ENCODE measurements at regions not wholly inside any gene's neighbourhood (a gene's known extent, or its start where the extent isn't known, plus 50 kb on each side); places are given as distances from the start of the nearest gene placed in this dataset.
"Not testable (repeated sequence)": the region's sequence is repeated elsewhere in the genome, so short reads cannot be mapped to it uniquely, and the experiment has no call there.

DNA sequence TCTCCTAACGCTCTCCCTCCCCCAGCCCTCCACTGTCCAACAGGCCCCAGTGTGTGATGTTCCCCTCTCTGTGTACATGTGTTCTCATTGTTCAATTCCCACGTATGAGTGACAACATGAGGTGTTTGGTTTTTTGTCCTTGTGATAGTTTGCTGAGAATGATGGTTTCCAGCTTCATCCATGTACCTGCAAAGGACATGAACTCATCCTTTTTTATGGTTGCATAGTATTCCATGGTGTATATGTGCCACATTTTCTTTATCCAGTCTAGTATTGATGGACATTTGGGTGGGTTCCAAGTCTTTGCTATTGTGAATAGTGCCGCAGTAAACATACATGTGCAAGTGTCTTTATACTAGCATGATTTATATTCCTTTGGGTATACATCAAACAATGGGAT lies 347.4 kb downstream of the MAGEE1 start:
- FAIRE-seq; DNase-seq (ENCODE audit: insufficient read length): not testable (repeated sequence)

DNA sequence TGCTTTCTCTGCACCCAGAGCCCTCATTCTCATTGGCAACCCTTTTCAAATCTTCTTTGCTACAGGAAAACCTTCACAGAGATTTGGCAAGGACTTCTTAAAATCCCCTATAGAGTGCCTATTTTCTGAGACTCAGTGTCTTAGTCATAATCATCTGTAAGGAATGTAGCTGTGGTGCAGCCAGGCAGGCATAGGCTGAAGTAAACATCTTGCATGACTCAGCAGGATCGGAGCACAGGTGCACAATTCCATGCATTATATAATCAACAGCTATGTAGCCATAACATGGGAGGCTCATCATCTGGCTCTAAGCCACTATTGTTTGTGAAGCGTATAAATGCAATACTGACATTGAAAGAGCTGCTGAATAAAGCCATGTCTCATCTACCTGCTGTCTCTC lies 368.8 kb downstream of the MAGEE1 start:
- no peak for DNase-seq (ENCODE audit: insufficient read length)
- no peak for FAIRE-seq
- no peak for TF ChIP-seq POLR2AphosphoS5 (IDR thresholded peaks at IDR 0.05; ENCODE audit: low read depth, low read length)
- no peak for TF ChIP-seq POLR2A (IDR thresholded peaks at IDR 0.05; ENCODE audit: low read depth, low read length)

DNA sequence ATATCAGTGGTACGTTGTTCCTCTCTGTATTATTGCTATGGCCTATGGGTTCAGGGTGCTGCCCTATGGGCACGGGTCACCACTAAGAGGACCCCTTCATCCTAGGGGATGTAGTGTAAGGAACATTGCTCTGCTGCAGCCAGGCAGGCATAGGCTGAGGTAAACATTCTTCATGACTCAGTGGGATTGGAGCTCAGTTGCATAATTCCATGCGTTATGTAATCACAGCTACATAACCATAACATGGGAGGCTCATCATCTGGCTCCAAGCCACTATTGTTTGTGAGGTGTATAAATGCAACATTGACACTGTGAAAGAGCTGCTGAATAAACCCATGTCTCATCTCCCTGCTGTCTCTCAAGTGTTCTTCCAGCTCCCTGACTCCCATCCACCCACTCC lies 375.2 kb downstream of the MAGEE1 start:
- no peak for TF ChIP-seq TAF1 (IDR thresholded peaks at IDR 0.05; ENCODE audit: borderline replicate concordance, low read depth, low read length)
- TF ChIP-seq POLR2AphosphoS5 (IDR thresholded peaks at IDR 0.05; ENCODE audit: low read depth, low read length): no peak
- TF ChIP-seq POLR2A (IDR thresholded peaks at IDR 0.05; ENCODE audit: low read depth, low read length): no peak
- no peak for DNase-seq (ENCODE audit: insufficient read length)
- FAIRE-seq: no peak

DNA sequence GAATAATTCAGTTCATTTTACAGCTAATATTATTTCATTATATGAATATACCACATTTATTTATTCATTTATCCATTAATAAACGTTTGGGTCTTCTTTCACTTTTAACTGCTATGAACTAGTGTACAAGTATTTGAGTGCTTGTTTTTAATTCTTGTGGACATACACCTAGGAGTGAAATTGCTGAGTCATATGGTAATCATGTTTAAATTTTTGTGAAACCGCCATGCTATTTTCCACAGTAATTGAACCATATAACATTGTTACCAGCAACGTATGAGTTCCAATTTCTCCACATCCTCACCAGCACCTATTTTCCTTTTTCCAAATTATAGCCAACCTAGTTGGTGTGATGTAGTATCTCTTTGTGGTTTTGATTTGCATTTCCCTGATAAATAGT lies 388.2 kb downstream of the MAGEE1 start:
- DNase-seq (ENCODE audit: insufficient read length) (no peak), FAIRE-seq (no peak)
- TF ChIP-seq TAF1 (IDR thresholded peaks at IDR 0.05; ENCODE audit: borderline replicate concordance, low read depth, low read length) (no peak), POLR2A (IDR thresholded peaks at IDR 0.05; ENCODE audit: low read depth, low read length) (no peak), POLR2AphosphoS5 (IDR thresholded peaks at IDR 0.05; ENCODE audit: low read depth, low read length) (no peak)

DNA sequence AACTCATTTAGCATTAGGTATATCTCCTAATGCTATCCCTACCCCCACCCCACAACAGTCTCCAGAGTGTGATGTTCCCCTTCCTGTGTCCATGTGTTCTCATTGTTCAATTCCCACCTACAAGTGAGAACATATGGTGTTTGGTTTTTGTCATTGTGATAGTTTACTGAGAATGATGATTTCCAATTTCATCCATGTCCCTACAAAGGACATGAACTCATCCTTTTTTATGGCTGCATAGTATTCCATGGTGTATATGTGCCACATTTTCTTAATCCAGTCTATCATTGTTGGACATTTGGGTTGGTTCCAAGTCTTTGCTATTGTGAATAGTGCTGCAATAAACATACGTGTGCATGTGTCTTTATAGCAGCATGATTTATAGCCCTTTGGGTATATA lies 389.8 kb downstream of the MAGEE1 start:
- not testable (repeated sequence) for DNase-seq (ENCODE audit: insufficient read length); FAIRE-seq

DNA sequence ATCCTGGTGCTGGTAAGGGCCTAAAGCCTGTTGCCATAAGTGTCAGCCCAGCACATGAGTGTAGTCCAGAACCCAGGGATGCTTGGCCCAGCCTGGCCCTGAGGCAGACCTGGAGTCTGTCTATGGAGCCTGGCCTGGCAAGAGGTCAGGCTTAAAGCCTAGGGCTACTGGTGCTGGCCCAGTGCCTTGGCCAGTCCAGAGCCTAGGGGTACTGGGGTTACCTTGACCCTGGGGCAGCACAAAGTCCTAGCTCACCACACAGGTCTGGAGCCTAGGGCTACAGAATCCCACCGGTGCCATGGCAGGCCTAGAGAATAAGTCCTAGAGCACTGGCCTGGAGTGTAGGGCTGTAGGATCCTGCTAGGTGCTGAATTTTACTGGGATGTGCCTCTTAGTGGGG lies 393.8 kb downstream of the MAGEE1 start:
- DNase-seq (ENCODE audit: insufficient read length): no peak
- FAIRE-seq: no peak
- TF ChIP-seq POLR2A (IDR thresholded peaks at IDR 0.05; ENCODE audit: low read depth, low read length) (no peak), POLR2AphosphoS5 (IDR thresholded peaks at IDR 0.05; ENCODE audit: low read depth, low read length) (no peak)

DNA sequence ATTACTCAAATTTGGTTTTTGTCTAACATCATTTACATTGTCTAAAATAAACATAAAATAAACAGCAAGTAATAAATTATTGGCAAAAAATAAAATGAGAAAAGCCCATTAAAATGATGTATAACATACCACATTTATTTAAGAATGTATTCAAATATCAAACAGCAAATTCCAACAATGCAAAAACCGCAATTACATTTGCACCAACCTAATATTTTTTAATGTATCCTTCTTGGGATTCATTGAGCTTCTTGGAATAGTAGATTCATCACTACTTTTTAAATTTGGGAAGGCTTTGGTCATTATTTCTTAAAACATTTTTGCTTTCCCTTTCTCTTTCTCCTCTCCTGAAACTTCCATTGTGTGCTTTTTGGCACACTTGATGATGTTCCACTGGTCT lies 400.2 kb downstream of the MAGEE1 start:
- DNase-seq (ENCODE audit: insufficient read length) (no peak), FAIRE-seq (no peak)
- TF ChIP-seq TAF1 (IDR thresholded peaks at IDR 0.05; ENCODE audit: borderline replicate concordance, low read depth, low read length) (no peak), POLR2A (IDR thresholded peaks at IDR 0.05; ENCODE audit: low read depth, low read length) (no peak), POLR2AphosphoS5 (IDR thresholded peaks at IDR 0.05; ENCODE audit: low read depth, low read length) (no peak)

DNA sequence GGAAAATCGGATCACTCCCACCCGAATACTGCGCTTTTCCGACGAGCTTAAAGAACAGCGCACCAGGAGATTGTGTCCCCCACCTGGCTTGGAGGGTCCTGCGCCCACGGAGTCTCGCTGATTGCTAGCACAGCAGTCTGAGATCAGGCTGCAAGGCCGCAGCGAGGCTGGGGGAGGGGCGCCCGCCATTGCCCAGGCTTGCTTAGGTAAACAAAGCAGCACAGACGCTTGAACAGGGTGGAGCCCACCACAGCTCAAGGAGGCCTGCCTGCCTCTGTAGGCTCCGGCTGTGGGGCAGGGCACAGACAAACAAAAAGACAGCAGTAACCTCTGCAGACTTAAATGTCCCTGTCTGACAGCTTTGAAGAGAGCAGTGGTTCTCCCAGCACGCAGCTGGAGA lies 413.4 kb downstream of the MAGEE1 start:
- not testable (repeated sequence) for DNase-seq (ENCODE audit: insufficient read length); FAIRE-seq

DNA sequence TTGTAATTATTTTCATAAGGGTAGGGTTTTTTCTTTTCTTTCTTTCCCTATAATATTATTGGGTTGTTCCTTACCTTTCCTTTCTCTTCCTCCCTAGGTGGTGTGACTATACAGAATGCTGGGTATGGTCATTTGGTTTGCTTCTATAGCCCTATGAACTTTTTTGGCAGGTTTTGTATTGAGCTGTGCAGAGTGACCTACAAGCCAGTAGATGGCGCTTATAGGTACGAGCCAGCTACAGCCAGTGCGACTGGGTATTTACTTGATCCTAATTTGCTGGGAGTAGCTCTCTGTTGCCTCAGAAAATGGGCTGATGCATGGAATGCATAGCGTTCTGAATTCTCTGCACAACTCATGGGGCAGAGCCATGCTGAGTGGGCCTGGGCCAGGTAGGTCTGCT lies 423.3 kb downstream of the MAGEE1 start:
- FAIRE-seq: no peak
- DNase-seq (ENCODE audit: insufficient read length): no peak
- TF ChIP-seq POLR2A (IDR thresholded peaks at IDR 0.05; ENCODE audit: low read depth, low read length) (no peak), POLR2AphosphoS5 (IDR thresholded peaks at IDR 0.05; ENCODE audit: low read depth, low read length) (no peak), TAF1 (IDR thresholded peaks at IDR 0.05; ENCODE audit: borderline replicate concordance, low read depth, low read length) (no peak)

DNA sequence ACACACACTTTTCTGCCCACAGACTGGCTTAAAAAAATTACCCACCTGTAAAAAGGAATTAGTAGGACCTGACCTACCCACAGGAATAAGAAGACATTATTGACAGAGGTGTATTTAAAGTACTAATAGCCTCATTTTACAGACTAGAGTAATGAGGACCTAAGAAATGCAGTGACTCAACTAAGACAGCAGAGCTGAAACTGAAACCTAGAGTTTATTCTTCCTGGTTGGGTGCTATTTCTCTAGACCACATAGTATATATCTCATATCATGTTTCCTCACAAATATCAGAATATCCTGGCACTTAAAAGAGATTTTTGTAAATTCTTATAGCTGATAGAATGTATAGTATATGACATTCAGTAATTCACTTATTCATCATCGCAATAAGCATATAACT lies 435.0 kb downstream of the MAGEE1 start:
- no peak for DNase-seq (ENCODE audit: insufficient read length)
- no peak for FAIRE-seq
- TF ChIP-seq TAF1 (IDR thresholded peaks at IDR 0.05; ENCODE audit: borderline replicate concordance, low read depth, low read length) (no peak), POLR2AphosphoS5 (IDR thresholded peaks at IDR 0.05; ENCODE audit: low read depth, low read length) (no peak), POLR2A (IDR thresholded peaks at IDR 0.05; ENCODE audit: low read depth, low read length) (no peak)

DNA sequence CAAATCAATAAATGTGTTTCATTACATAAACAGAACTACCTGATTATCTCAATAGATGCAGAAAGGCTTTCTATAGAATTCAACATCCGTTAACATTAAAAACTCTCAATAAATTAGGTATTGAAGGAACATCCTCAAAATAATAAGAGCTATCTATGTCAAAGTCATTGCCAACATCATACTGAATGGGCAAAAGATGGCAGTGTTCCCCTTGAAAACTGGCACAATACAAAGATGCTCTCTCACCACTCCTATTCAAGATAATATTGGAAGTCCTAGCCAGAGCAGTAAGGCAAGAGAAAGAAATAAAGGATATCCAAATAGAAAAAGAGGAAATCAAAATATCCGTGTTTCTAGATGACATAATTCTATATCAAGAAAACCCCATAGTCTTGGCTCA lies 466.4 kb downstream of the MAGEE1 start:
- DNase-seq (ENCODE audit: insufficient read length) (no peak), FAIRE-seq (no peak)
- no peak for TF ChIP-seq POLR2A (IDR thresholded peaks at IDR 0.05; ENCODE audit: low read depth, low read length)
- TF ChIP-seq TAF1 (IDR thresholded peaks at IDR 0.05; ENCODE audit: borderline replicate concordance, low read depth, low read length): no peak
- no peak for TF ChIP-seq POLR2AphosphoS5 (IDR thresholded peaks at IDR 0.05; ENCODE audit: low read depth, low read length)

DNA sequence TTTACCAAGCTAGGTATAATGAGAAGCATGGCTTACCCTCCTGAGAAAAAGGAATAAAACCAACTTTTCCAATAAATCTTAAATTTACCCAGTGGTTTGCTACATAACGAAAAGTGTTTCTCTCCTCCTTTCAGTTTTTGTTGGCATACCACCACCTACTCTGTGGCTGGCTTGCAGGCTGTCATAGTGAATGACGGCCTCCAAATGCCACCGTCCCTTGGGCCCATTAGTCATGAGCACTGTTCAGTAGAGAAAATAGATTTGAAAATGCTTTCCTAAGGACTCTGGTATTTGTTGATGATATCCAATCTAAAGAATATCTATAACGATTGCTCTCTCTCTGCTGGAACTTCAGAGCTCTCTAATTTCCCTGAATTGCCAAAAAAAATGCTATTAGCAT lies 488.3 kb downstream of the MAGEE1 start:
- DNase-seq (ENCODE audit: insufficient read length) (no peak), FAIRE-seq (no peak)
- TF ChIP-seq TAF1 (IDR thresholded peaks at IDR 0.05; ENCODE audit: borderline replicate concordance, low read depth, low read length): no peak
- TF ChIP-seq POLR2AphosphoS5 (IDR thresholded peaks at IDR 0.05; ENCODE audit: low read depth, low read length): no peak
- no peak for TF ChIP-seq POLR2A (IDR thresholded peaks at IDR 0.05; ENCODE audit: low read depth, low read length)

DNA sequence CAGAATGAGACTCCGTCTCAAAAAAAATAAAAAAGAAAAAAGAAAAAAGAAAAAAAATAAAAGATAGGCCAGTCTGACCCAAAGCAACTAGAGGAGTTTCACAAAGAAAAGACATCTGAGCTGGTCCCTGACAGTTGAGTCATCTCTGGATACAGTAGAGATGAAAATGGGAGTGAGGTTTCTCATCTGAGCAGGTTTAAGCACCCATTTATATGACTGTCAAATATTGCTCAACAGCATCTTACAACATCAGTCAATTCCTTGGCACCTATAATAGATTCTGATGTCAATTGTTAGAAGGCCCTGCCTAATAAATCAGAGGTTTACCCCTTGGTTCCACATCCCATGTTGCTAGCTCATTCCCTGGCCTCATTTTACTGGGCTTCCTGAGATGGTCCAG lies 490.5 kb downstream of the MAGEE1 start:
- TF ChIP-seq TAF1 (IDR thresholded peaks at IDR 0.05; ENCODE audit: borderline replicate concordance, low read depth, low read length) (no peak), POLR2A (IDR thresholded peaks at IDR 0.05; ENCODE audit: low read depth, low read length) (no peak), POLR2AphosphoS5 (IDR thresholded peaks at IDR 0.05; ENCODE audit: low read depth, low read length) (no peak)
- FAIRE-seq (no peak), DNase-seq (ENCODE audit: insufficient read length) (no peak)

DNA sequence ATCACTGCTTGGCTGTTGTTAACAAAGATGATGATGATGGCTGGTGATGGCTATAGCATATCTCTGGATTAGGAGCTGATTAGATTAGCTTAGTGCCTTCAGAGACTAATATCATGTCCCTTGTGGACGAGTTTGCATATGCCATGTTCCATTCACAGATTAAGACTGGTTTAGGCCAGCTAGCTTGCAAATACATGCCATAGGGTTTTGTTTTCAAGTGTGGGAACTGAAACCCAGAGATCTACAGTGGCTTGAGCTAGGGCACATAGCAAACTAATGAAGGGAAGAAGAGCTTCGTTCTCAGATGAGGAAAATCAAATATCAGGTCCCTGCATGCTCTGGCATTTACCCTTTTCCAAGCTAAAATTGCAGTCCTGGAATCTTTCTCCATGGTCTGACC lies 492.3 kb downstream of the MAGEE1 start:
- DNase-seq (ENCODE audit: insufficient read length) (no peak), FAIRE-seq (no peak)
- no peak for TF ChIP-seq TAF1 (IDR thresholded peaks at IDR 0.05; ENCODE audit: borderline replicate concordance, low read depth, low read length)
- no peak for TF ChIP-seq POLR2A (IDR thresholded peaks at IDR 0.05; ENCODE audit: low read depth, low read length)
- no peak for TF ChIP-seq POLR2AphosphoS5 (IDR thresholded peaks at IDR 0.05; ENCODE audit: low read depth, low read length)
